Dendritic cell treated with granulocyte-macrophage colony-stimulating factor and Interleukin-4, amounts not matched to agents 40 ng/mL and 50 ng/mL, for 4 days (primary cell): ENCODE measurements at regions not wholly inside any gene's neighbourhood (a gene's known extent, or its start where the extent isn't known, plus 50 kb on each side); places are given as distances from the start of the nearest gene placed in this dataset.

Experiments used
- H3K27ac Mint-ChIP-seq: one replicate; pipeline ENCODE4 v1.8.0; 2022; ENCODE audit warnings: mild to moderate bottlenecking, mixed read lengths
- H3K27me3 Mint-ChIP-seq: one replicate; pipeline ENCODE4 v1.8.0; 2022; ENCODE audit warnings: mild to moderate bottlenecking, mixed read lengths
- H3K36me3 Mint-ChIP-seq: one replicate; pipeline ENCODE4 v1.8.0; 2022; ENCODE audit warnings: low read depth, mixed read lengths
- H3K4me1 Mint-ChIP-seq: one replicate; pipeline ENCODE4 v1.8.0; 2022; ENCODE audit warnings: low read depth, mixed read lengths
- H3K4me3 Mint-ChIP-seq: one replicate; pipeline ENCODE4 v1.8.0; 2022; ENCODE audit warnings: mild to moderate bottlenecking, moderate library complexity, mixed read lengths
- H3K9me3 Mint-ChIP-seq: one replicate; pipeline ENCODE4 v1.8.0; 2022; ENCODE audit warnings: mixed read lengths
- intact Hi-C: fragments of 100-400 bp; cut with micrococcal nuclease; formaldehyde crosslinking; loops from one replicate; pipeline ENCODE4 v1.15.0; 2022

GRCh38 chr2:5465859-5466258, 226.3 kb upstream of the SOX11 start:
- intact Hi-C loops = no loop called here
- H3K27me3 Mint-ChIP-seq = no peaks in the 10 kb centered on the region
- H3K4me3 Mint-ChIP-seq = no peak overlapping the region
- no peaks in the 10 kb centered on the region for H3K9me3 Mint-ChIP-seq
- H3K4me1 Mint-ChIP-seq = no peaks in the 10 kb centered on the region
- H3K27ac Mint-ChIP-seq = no peak overlapping the region
- H3K36me3 Mint-ChIP-seq = no peaks in the 10 kb centered on the region

GRCh38 chr2:5467178-5467905, 224.8 kb upstream of the SOX11 start:
- no peaks in the 10 kb centered on the region for H3K36me3 Mint-ChIP-seq

GRCh38 chr2:5472673-5473072, 219.5 kb upstream of the SOX11 start:
- no peak overlapping the region for H3K27ac Mint-ChIP-seq

More at GRCh38 chr2:5467178-5467905, 224.8 kb upstream of the SOX11 start:
- intact Hi-C loops = no loop called here
- no peaks in the 10 kb centered on the region for H3K4me1 Mint-ChIP-seq
- H3K27ac Mint-ChIP-seq = no peak overlapping the region
- H3K27me3 Mint-ChIP-seq = no peaks in the 10 kb centered on the region
- H3K4me3 Mint-ChIP-seq = no peak overlapping the region
- H3K9me3 Mint-ChIP-seq = no peaks in the 10 kb centered on the region

GRCh38 chr2:5473635-5474034, 218.5 kb upstream of the SOX11 start:
- Mint-ChIP-seq H3K27ac (no peak overlapping the region), H3K27me3 (no peaks in the 10 kb centered on the region), H3K9me3 (no peaks in the 10 kb centered on the region), H3K4me1 (no peaks in the 10 kb centered on the region), H3K4me3 (no peak overlapping the region), H3K36me3 (no peaks in the 10 kb centered on the region)
- intact Hi-C loops = no loop called here

More at GRCh38 chr2:5472673-5473072, 219.5 kb upstream of the SOX11 start:
- Mint-ChIP-seq H3K9me3 (no peaks in the 10 kb centered on the region), H3K4me1 (no peaks in the 10 kb centered on the region), H3K36me3 (no peaks in the 10 kb centered on the region), H3K27me3 (no peaks in the 10 kb centered on the region), H3K4me3 (no peak overlapping the region)
- intact Hi-C loops = no loop called here

GRCh38 chr2:5474716-5475115, 217.5 kb upstream of the SOX11 start:
- intact Hi-C loops = no loop called here
- Mint-ChIP-seq H3K4me3 (no peak overlapping the region), H3K27me3 (no peaks in the 10 kb centered on the region), H3K36me3 (no peaks in the 10 kb centered on the region), H3K9me3 (no peaks in the 10 kb centered on the region), H3K27ac (no peak overlapping the region), H3K4me1 (no peaks in the 10 kb centered on the region)

- intact Hi-C loops = no loop called here
- Mint-ChIP-seq H3K4me1 (no peaks in the 10 kb centered on the region), H3K9me3 (no peaks in the 10 kb centered on the region), H3K4me3 (no peak overlapping the region), H3K27ac (no peak overlapping the region), H3K27me3 (no peaks in the 10 kb centered on the region), H3K36me3 (no peaks in the 10 kb centered on the region)
These were observed 212.8 kb upstream of the SOX11 start for GRCh38 chr2:5479265-5479928.

- Mint-ChIP-seq H3K36me3 (no peaks in the 10 kb centered on the region), H3K4me1 (no peaks in the 10 kb centered on the region), H3K9me3 (no peaks in the 10 kb centered on the region), H3K27me3 (no peaks in the 10 kb centered on the region), H3K27ac (no peak overlapping the region), H3K4me3 (no peak overlapping the region)
- intact Hi-C loops = no loop called here
These were observed 209.3 kb upstream of the SOX11 start for GRCh38 chr2:5482929-5483331.

GRCh38 chr2:5484868-5485267, 207.3 kb upstream of the SOX11 start:
- Mint-ChIP-seq H3K27me3 (no peaks in the 10 kb centered on the region), H3K4me3 (no peak overlapping the region), H3K9me3 (no peaks in the 10 kb centered on the region), H3K4me1 (no peaks in the 10 kb centered on the region), H3K36me3 (no peaks in the 10 kb centered on the region), H3K27ac (no peak overlapping the region)
- intact Hi-C loops = no loop called here

GRCh38 chr2:5491523-5491922, 200.7 kb upstream of the SOX11 start:
- no peaks in the 10 kb centered on the region for H3K4me1 Mint-ChIP-seq
- H3K9me3 Mint-ChIP-seq = no peaks in the 10 kb centered on the region
- intact Hi-C loops = no loop called here
- H3K27ac Mint-ChIP-seq = no peak overlapping the region
- no peaks in the 10 kb centered on the region for H3K36me3 Mint-ChIP-seq
- H3K4me3 Mint-ChIP-seq = no peak overlapping the region
- no peaks in the 10 kb centered on the region for H3K27me3 Mint-ChIP-seq

- H3K4me3 Mint-ChIP-seq = no peak overlapping the region
- no peaks in the 10 kb centered on the region for H3K36me3 Mint-ChIP-seq
- intact Hi-C loops = no loop called here
- H3K4me1 Mint-ChIP-seq = no peaks in the 10 kb centered on the region
- no peak overlapping the region for H3K27ac Mint-ChIP-seq
- no peaks in the 10 kb centered on the region for H3K27me3 Mint-ChIP-seq
- no peaks in the 10 kb centered on the region for H3K9me3 Mint-ChIP-seq
These were observed 198.9 kb upstream of the SOX11 start for GRCh38 chr2:5493256-5493655.

- no peak overlapping the region for H3K4me3 Mint-ChIP-seq
These were observed 198.0 kb upstream of the SOX11 start for GRCh38 chr2:5494212-5494611.

GRCh38 chr2:5495586-5495985, 196.6 kb upstream of the SOX11 start:
- Mint-ChIP-seq H3K36me3 (no peaks in the 10 kb centered on the region), H3K4me1 (no peaks in the 10 kb centered on the region), H3K9me3 (no peaks in the 10 kb centered on the region), H3K27me3 (no peaks in the 10 kb centered on the region), H3K4me3 (no peak overlapping the region), H3K27ac (no peak overlapping the region)
- intact Hi-C loops = no loop called here

More at GRCh38 chr2:5494212-5494611, 198.0 kb upstream of the SOX11 start:
- intact Hi-C loops = no loop called here
- no peaks in the 10 kb centered on the region for H3K4me1 Mint-ChIP-seq
- no peak overlapping the region for H3K27ac Mint-ChIP-seq
- no peaks in the 10 kb centered on the region for H3K36me3 Mint-ChIP-seq
- no peaks in the 10 kb centered on the region for H3K27me3 Mint-ChIP-seq
- no peaks in the 10 kb centered on the region for H3K9me3 Mint-ChIP-seq

- Mint-ChIP-seq H3K27me3 (no peaks in the 10 kb centered on the region), H3K4me3 (no peak overlapping the region), H3K4me1 (no peaks in the 10 kb centered on the region), H3K9me3 (no peaks in the 10 kb centered on the region), H3K27ac (no peak overlapping the region), H3K36me3 (no peaks in the 10 kb centered on the region)
- intact Hi-C loops = no loop called here
These were observed 194.3 kb upstream of the SOX11 start for GRCh38 chr2:5497874-5498273.

GRCh38 chr2:5501807-5502206, 190.4 kb upstream of the SOX11 start:
- Mint-ChIP-seq H3K36me3 (no peaks in the 10 kb centered on the region), H3K4me1 (no peaks in the 10 kb centered on the region), H3K9me3 (no peaks in the 10 kb centered on the region), H3K27ac (no peak overlapping the region), H3K27me3 (no peaks in the 10 kb centered on the region), H3K4me3 (no peak overlapping the region)
- intact Hi-C loops = no loop called here

GRCh38 chr2:5502385-5502784, 189.8 kb upstream of the SOX11 start:
- H3K36me3 Mint-ChIP-seq = no peaks in the 10 kb centered on the region

More at GRCh38 chr2:5502385-5502784, 189.8 kb upstream of the SOX11 start:
- intact Hi-C loops = no loop called here
- Mint-ChIP-seq H3K9me3 (no peaks in the 10 kb centered on the region), H3K27me3 (no peaks in the 10 kb centered on the region), H3K4me3 (no peak overlapping the region), H3K4me1 (no peaks in the 10 kb centered on the region), H3K27ac (no peak overlapping the region)
